ENCODE measurements at regions not wholly inside any gene's neighbourhood (a gene's known extent, or its start where the extent isn't known, plus 50 kb on each side); places are given as distances from the start of the nearest gene placed in this dataset.
A peak's percentile ranks its signal among the peaks of the same experiment; 100 is the strongest.

DNA sequence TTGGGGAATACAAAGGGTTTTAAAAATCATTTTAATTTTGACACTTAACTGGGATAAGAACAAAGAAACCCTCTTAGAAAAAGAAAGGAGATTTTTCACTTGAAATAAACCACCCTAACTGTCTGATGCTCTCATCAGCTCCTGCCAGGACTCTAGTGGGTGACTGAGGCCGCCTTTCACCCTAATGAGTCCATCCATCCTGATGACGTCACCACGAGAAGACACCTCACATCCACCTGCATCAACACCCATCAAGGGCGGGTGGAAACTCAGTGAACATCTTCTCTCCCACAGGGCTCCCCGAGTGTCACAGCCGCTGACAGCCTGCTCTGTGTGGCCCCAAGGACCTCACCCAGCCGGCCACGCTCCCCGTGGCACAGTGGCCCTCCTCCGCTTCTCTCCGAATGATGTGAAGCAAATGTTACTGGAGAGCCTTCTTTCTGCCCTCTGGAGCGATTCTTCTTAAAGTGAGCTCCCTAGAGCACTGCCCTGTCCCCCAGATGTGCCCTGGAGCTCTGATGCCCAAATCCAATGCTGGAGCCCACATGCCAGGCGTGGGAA lies 584.3 kb upstream of the ADAMTS16 start:
- Mint-ChIP-seq H3K27me3 (ENCODE audit: low read depth, unreplicated experiment) (no peaks in the 10 kb centered on the region), H3K36me3 (ENCODE audit: low read depth, unreplicated experiment) (no peaks in the 10 kb centered on the region), H3K4me3 (ENCODE audit: unreplicated experiment) (no peak overlapping the region), H3K9me3 (ENCODE audit: unreplicated experiment) (peaks cover 2% of the 10 kb centered on the region), H3K27ac (ENCODE audit: unreplicated experiment) (no peak overlapping the region), H3K4me1 (ENCODE audit: low read depth, unreplicated experiment) (peaks cover 5% of the 10 kb centered on the region)
- no peak overlapping the region for H3K27ac ChIP-seq (ENCODE audit: low read depth, low read length)
- TF ChIP-seq EZH2 (IDR thresholded peaks at IDR 0.05; ENCODE audit: insufficient read depth, low read length) (no peak), CTCF (IDR thresholded peaks at IDR 0.05; ENCODE audit: insufficient read depth, low read depth, low read length) (no peak)
- H3K4me2 ChIP-seq (ENCODE audit: low read length) = no peak overlapping the region
- no peaks in the 10 kb centered on the region for H3K79me2 ChIP-seq (ENCODE audit: insufficient read depth, low read length)
- H3K9me3 ChIP-seq (ENCODE audit: insufficient read depth, low read depth, low read length) = no peaks in the 10 kb centered on the region
- H4K20me1 ChIP-seq (ENCODE audit: insufficient read depth, low read length) = no peaks in the 10 kb centered on the region
- DNase-seq (ENCODE audit: low read depth) (no peak), FAIRE-seq (no peak)
- no peak overlapping the region for H3K4me3 ChIP-seq (ENCODE audit: insufficient read depth, low read depth, low read length)
- no peaks in the 10 kb centered on the region for H3K36me3 ChIP-seq (ENCODE audit: insufficient read depth, low read length)
- H3K27me3 ChIP-seq (ENCODE audit: insufficient read depth, low read length) = no peaks in the 10 kb centered on the region
- no peak overlapping the region for H3K9ac ChIP-seq (ENCODE audit: low read length)
- no peaks in the 10 kb centered on the region for H3K4me1 ChIP-seq (ENCODE audit: insufficient read depth, low read length)
- H2AFZ ChIP-seq (ENCODE audit: low read depth, low read length) = no peak overlapping the region

DNA sequence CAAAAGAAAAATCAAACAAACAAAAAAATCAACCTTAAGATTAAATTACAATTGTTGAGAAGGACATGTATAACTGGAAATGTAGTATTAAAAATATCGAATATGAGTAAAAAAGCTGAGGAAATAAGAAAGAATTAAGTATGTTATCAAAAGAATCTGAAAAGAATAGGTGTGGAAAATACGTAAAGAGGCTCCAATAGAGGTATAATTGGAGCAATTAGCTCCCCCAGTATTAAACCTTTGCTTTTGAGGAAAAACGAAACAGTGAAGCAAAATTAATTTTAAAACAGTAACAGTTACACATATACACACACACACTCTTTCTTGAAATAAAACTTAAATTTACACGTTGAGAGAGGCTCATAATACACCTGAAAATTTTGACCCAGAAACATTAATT lies 578.7 kb upstream of the ADAMTS16 start:
- no peak for DNase-seq (ENCODE audit: low read depth)
- H3K4me1 Mint-ChIP-seq (ENCODE audit: low read depth, unreplicated experiment) = no peaks in the 10 kb centered on the region
- H2AFZ ChIP-seq (ENCODE audit: low read depth, low read length) = no peak overlapping the region
- no peaks in the 10 kb centered on the region for H3K36me3 Mint-ChIP-seq (ENCODE audit: low read depth, unreplicated experiment)
- no peaks in the 10 kb centered on the region for H4K20me1 ChIP-seq (ENCODE audit: insufficient read depth, low read length)
- H3K9ac ChIP-seq (ENCODE audit: low read length) = no peak overlapping the region
- H3K9me3 ChIP-seq (ENCODE audit: insufficient read depth, low read depth, low read length) = no peaks in the 10 kb centered on the region
- no peak for TF ChIP-seq EZH2 (IDR thresholded peaks at IDR 0.05; ENCODE audit: insufficient read depth, low read length)
- TF ChIP-seq CTCF (IDR thresholded peaks at IDR 0.05; ENCODE audit: insufficient read depth, low read depth, low read length) = no peak
- H3K4me2 ChIP-seq (ENCODE audit: low read length) = no peak overlapping the region
- H3K79me2 ChIP-seq (ENCODE audit: insufficient read depth, low read length) = no peaks in the 10 kb centered on the region
- H3K27ac Mint-ChIP-seq (ENCODE audit: unreplicated experiment) = no peak overlapping the region
- no peaks in the 10 kb centered on the region for H3K4me1 ChIP-seq (ENCODE audit: insufficient read depth, low read length)
- H3K4me3 ChIP-seq (ENCODE audit: insufficient read depth, low read depth, low read length) = no peak overlapping the region
- FAIRE-seq = no peak
- H3K36me3 ChIP-seq (ENCODE audit: insufficient read depth, low read length) = no peaks in the 10 kb centered on the region
- no peaks in the 10 kb centered on the region for H3K27me3 ChIP-seq (ENCODE audit: insufficient read depth, low read length)
- H3K27ac ChIP-seq (ENCODE audit: low read depth, low read length) = no peak overlapping the region
- no peaks in the 10 kb centered on the region for H3K27me3 Mint-ChIP-seq (ENCODE audit: low read depth, unreplicated experiment)
- peaks cover 3% of the 10 kb centered on the region for H3K9me3 Mint-ChIP-seq (ENCODE audit: unreplicated experiment)
- no peak overlapping the region for H3K4me3 Mint-ChIP-seq (ENCODE audit: unreplicated experiment)

- Histone ChIP-seq H3K27ac (ENCODE audit: low read depth, low read length) (no peak overlapping the region), H3K36me3 (ENCODE audit: insufficient read depth, low read length) (no peaks in the 10 kb centered on the region), H3K79me2 (ENCODE audit: insufficient read depth, low read length) (no peaks in the 10 kb centered on the region), H4K20me1 (ENCODE audit: insufficient read depth, low read length) (no peaks in the 10 kb centered on the region), H3K4me1 (ENCODE audit: insufficient read depth, low read length) (no peaks in the 10 kb centered on the region), H3K4me2 (ENCODE audit: low read length) (no peak overlapping the region), H3K9ac (ENCODE audit: low read length) (no peak overlapping the region), H2AFZ (ENCODE audit: low read depth, low read length) (no peak overlapping the region), H3K9me3 (ENCODE audit: insufficient read depth, low read depth, low read length) (no peaks in the 10 kb centered on the region), H3K4me3 (ENCODE audit: insufficient read depth, low read depth, low read length) (no peak overlapping the region), H3K27me3 (ENCODE audit: insufficient read depth, low read length) (no peaks in the 10 kb centered on the region)
- H3K4me3 Mint-ChIP-seq (ENCODE audit: unreplicated experiment) = no peak overlapping the region
- no peaks in the 10 kb centered on the region for H3K4me1 Mint-ChIP-seq (ENCODE audit: low read depth, unreplicated experiment)
- H3K27ac Mint-ChIP-seq (ENCODE audit: unreplicated experiment) = no peak overlapping the region
- DNase-seq (ENCODE audit: low read depth) (peak; percentile 35), FAIRE-seq (no peak)
- H3K27me3 Mint-ChIP-seq (ENCODE audit: low read depth, unreplicated experiment) = no peaks in the 10 kb centered on the region
- peaks cover 3% of the 10 kb centered on the region for H3K9me3 Mint-ChIP-seq (ENCODE audit: unreplicated experiment)
- TF ChIP-seq EZH2 (IDR thresholded peaks at IDR 0.05; ENCODE audit: insufficient read depth, low read length) = no peak
- TF ChIP-seq CTCF (IDR thresholded peaks at IDR 0.05; ENCODE audit: insufficient read depth, low read depth, low read length) = peak; percentile 50
- H3K36me3 Mint-ChIP-seq (ENCODE audit: low read depth, unreplicated experiment) = no peaks in the 10 kb centered on the region
Observed at GRCh38 chr5:4563400-4563799, 576.7 kb upstream of the ADAMTS16 start.
